ENCODE measurements at regions not wholly inside any gene's neighbourhood (a gene's known extent, or its start where the extent isn't known, plus 50 kb on each side); places are given as distances from the start of the nearest gene placed in this dataset.
"Not testable (repeated sequence)": the region's sequence is repeated elsewhere in the genome, so short reads cannot be mapped to it uniquely, and the experiment has no call there.

GRCh38 chr4:78714598-78714997 lies 61.6 kb upstream of the BMP2K start:
- TF ChIP-seq, protein P1, sequence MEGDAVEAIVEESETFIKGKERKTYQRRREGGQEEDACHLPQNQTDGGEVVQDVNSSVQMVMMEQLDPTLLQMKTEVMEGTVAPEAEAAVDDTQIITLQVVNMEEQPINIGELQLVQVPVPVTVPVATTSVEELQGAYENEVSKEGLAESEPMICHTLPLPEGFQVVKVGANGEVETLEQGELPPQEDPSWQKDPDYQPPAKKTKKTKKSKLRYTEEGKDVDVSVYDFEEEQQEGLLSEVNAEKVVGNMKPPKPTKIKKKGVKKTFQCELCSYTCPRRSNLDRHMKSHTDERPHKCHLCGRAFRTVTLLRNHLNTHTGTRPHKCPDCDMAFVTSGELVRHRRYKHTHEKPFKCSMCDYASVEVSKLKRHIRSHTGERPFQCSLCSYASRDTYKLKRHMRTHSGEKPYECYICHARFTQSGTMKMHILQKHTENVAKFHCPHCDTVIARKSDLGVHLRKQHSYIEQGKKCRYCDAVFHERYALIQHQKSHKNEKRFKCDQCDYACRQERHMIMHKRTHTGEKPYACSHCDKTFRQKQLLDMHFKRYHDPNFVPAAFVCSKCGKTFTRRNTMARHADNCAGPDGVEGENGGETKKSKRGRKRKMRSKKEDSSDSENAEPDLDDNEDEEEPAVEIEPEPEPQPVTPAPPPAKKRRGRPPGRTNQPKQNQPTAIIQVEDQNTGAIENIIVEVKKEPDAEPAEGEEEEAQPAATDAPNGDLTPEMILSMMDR (conservative IDR thresholded peaks at IDR 0.05 in 1 of 2, IDR thresholded peaks at IDR 0.05 in 1 of 2; ENCODE audit: low read depth in 1 of 2, low read length in 2 of 2): not testable (repeated sequence)
- not testable (repeated sequence) for TF ChIP-seq EZH2 (IDR thresholded peaks at IDR 0.05; ENCODE audit: low read length, missing control alignments)

Data from fibroblast of lung (primary cell).